Adrenal gland (tissue), 5 donors: ENCODE measurements at regions not wholly inside any gene's neighbourhood (a gene's known extent, or its start where the extent isn't known, plus 50 kb on each side); places are given as distances from the start of the nearest gene placed in this dataset.

Experiments used
- CTCF ChIP-seq, 6 experiments: fragments of 450-650 bp in 4 of 6; fragments of 200-600 bp in 2 of 6; sonication (generic) in 1 of 6; IDR thresholded peaks; 1 replicate in 5 of 6; 2 replicates in 1 of 6; pipeline versions ENCODE4 v1.5.1 to v1.8.0; 2016 to 2021; ENCODE audit warnings: antibody characterized with exemption in 6 of 6, mild to moderate bottlenecking in 2 of 6, moderate library complexity in 1 of 6
- POLR2A ChIP-seq, 2 donors: fragments of 450-650 bp; IDR thresholded peaks; one replicate each; pipeline ENCODE4 v1.6.1; 2017; ENCODE audit warnings: antibody characterized with exemption in 2 of 2, mild to moderate bottlenecking in 2 of 2, moderate library complexity in 1 of 2
- donor health status: DM: no; HTN: no; CAD: no.

GRCh38 chr2:176628438-176628837 lies 359.2 kb downstream of the MTX2 start:
- TF ChIP-seq CTCF (IDR thresholded peaks at IDR 0.05) (no peak), POLR2A (IDR thresholded peaks at IDR 0.05) (no peak)
